Loucy (cell line): ENCODE measurements at regions not wholly inside any gene's neighbourhood (a gene's known extent, or its start where the extent isn't known, plus 50 kb on each side); places are given as distances from the start of the nearest gene placed in this dataset.

Source experiments
- CTCF ChIP-seq: fragments of 200-600 bp; sonication (generic); conservative IDR thresholded peaks from 2 replicates; pipeline ENCODE4 v1.5.1; 2014; ENCODE audit warnings: mild to moderate bottlenecking, antibody characterized with exemption, low read length
- EZH2phosphoT487 ChIP-seq: fragments of 200-600 bp; IDR thresholded peaks from 2 replicates; pipeline ENCODE4 v1.6.1; 2018; ENCODE audit warnings: antibody characterized with exemption, mild to moderate bottlenecking, moderate library complexity, borderline replicate concordance

GRCh38 chr14:97329701-97330100 lies 532.5 kb downstream of the VRK1 start:
- TF ChIP-seq EZH2phosphoT487 (no peak), CTCF (no peak)
